OCI-LY3 (cell line): ENCODE measurements at regions not wholly inside any gene's neighbourhood (a gene's known extent, or its start where the extent isn't known, plus 50 kb on each side); places are given as distances from the start of the nearest gene placed in this dataset.
"Not testable (repeated sequence)": the region's sequence is repeated elsewhere in the genome, so short reads cannot be mapped to it uniquely, and the experiment has no call there.

Experiments
- CTCF ChIP-seq: fragments of 200-600, 300-600 bp; sonication (generic); IDR thresholded peaks from 2 replicates; pipeline ENCODE4 v1.5.1; 2014; ENCODE audit warnings: antibody characterized with exemption, low read length, low read depth
- EZH2phosphoT487 ChIP-seq: fragments of 200-600 bp; shearing (Covaris generic); IDR thresholded peaks from 2 replicates; pipeline ENCODE4 v1.6.1; 2018; ENCODE audit warnings: antibody characterized with exemption, mixed run types, low read depth

GRCh38 chr3:15941457-15941856 is 143.7 kb upstream of the ANKRD28 start:
- not testable (repeated sequence) for TF ChIP-seq CTCF, EZH2phosphoT487
